Epithelial cell of esophagus (primary cell): ENCODE measurements at regions not wholly inside any gene's neighbourhood (a gene's known extent, or its start where the extent isn't known, plus 50 kb on each side); places are given as distances from the start of the nearest gene placed in this dataset.

Experiments
- DNase-seq: peaks from one replicate; pipeline ENCODE4 v3.0.0; 2010; ENCODE audit warnings: low read depth
- H3K4me3 ChIP-seq: 2 replicates; pipeline ENCODE4 v1.5.1; 2011; ENCODE audit warnings: mild to moderate bottlenecking, low read length, control low read depth
- CTCF ChIP-seq: IDR thresholded peaks from 2 replicates; pipeline ENCODE4 v1.5.1; 2011; ENCODE audit warnings: low read depth, mild to moderate bottlenecking, low read length, control low read depth, inconsistent platforms; ENCODE audit not compliant: insufficient read depth; ENCODE audit errors: missing control alignments

DNA sequence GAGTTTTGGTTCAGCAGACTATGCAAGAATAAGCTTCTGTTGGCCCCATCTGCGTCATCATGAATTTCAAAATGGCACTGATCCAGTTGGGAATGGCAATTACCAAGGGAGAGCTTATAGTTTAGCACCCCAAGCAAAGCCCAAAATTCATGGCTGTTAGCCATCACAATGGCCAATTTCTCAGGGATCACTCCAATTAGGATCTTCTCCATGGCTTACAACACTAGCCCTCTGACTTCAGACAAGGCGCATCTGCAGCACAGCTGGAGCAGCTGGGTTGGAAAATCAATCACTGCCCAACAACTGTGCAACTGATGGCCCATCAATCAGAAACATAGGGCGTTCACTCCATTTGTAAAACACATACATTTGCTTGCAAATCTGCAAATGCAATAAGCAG, 273.6 kb downstream of the SRBD1 start:
- no peak for TF ChIP-seq CTCF
- DNase-seq = no peak
- H3K4me3 ChIP-seq = no peak overlapping the region

DNA sequence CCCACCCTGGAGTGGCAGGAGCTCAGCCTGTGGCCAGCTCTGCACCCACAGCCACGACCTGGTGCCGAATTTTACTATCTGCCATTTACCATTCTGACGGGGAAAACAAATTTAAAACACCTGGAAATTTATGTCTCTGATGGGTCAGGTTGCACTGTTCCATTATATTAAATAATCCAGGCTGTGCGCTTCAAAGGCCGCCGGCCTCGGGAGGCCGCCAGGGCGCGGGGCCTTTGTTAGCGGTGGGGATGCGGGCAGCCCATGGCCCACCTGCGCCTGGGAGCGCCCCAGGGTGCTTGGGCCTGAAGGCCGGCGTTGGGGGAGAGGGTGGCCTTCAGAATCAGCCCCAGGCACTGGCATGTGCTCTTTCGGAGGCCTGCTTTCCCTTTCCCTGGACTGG, 276.9 kb downstream of the SRBD1 start:
- TF ChIP-seq CTCF = no peak

GRCh38 chr2:45332567-45332966, 278.5 kb downstream of the SRBD1 start:
- TF ChIP-seq CTCF = no peak
- no peak for DNase-seq
- H3K4me3 ChIP-seq = no peak overlapping the region

More for the DNA sequence above, 276.9 kb downstream of the SRBD1 start:
- no peak for DNase-seq
- no peak overlapping the region for H3K4me3 ChIP-seq

DNA sequence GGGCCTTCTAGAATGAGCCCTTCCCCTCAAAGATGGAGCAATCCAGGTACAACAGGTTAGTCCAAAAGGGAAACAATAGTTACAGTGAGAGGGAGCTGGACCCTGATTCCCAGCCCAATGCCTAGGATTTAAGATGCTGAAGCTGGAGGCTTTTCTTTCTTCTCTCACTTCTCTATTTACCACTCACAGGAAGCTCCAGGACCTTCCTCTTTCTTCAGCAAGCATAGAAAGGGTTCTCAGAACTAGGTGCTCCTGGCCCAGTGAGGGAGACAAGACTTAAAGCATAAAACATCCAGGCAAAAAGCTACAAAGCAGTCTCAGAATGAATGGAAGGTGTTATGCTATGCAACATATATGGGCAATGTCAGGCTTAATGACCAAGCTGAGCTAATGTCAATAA, 279.0 kb downstream of the SRBD1 start:
- no peak for DNase-seq
- H3K4me3 ChIP-seq = no peak overlapping the region
- no peak for TF ChIP-seq CTCF

- no peak overlapping the region for H3K4me3 ChIP-seq
- no peak for DNase-seq
- TF ChIP-seq CTCF = no peak
Measured at GRCh38 chr2:45331410-45331786, 279.7 kb downstream of the SRBD1 start.

DNA sequence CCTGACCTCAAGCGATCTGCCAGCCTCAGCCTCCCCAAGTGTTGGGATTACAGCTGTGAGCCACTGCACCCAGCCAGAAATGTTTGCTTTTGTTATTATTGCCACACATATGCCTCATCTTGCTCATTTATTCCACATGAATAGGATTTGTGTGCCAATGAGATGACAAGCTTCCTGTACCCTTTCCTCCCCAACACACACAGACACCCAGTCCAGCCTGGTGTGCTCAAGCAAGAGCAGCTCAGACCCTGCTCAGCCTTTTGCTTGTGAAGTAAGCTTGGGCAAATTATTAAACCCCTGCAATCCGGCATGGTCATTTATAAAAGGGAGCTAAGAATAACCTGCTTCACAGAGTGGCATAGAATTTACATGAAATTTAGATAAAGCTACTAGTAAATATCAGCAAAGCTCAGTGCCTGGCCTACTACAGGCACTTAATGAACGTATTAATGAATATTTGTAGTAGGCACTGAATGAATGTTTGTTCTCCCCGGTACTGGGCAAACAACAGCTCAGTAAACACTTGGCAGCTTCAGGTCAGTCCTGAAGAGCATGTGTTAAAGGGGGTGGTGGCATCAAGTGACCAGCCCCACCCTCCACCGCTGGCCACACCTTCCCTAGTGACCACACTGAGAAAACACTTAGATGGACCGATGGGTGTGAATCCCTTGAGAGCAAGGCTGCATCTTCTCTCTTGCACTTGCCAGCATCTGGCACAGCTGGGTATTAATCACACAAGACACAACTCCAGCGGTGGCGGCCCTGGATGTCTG, 280.2 kb downstream of the SRBD1 start:
- no peak for TF ChIP-seq CTCF
- DNase-seq = peak; percentile 73

GRCh38 chr2:45330108-45330507, 281.0 kb downstream of the SRBD1 start:
- DNase-seq = no peak
- H3K4me3 ChIP-seq = no peak overlapping the region
- TF ChIP-seq CTCF = no peak

More for the DNA sequence above, 280.2 kb downstream of the SRBD1 start:
- H3K4me3 ChIP-seq = no peak overlapping the region
